GM18502 (cell line): ENCODE measurements at regions not wholly inside any gene's neighbourhood (a gene's known extent, or its start where the extent isn't known, plus 50 kb on each side); places are given as distances from the start of the nearest gene placed in this dataset.
A peak's percentile ranks its signal among the peaks of the same experiment; 100 is the strongest.

ENCODE experiments used
- ATAC-seq: cut with Tn5 transposase; IDR thresholded peaks from one replicate; pipeline ENCODE4 v1.9.1; 2021; ENCODE audit warnings: mild to moderate bottlenecking; ENCODE audit not compliant: unreplicated experiment, poor library complexity

- no peak for ATAC-seq
Observed at GRCh38 chr3:107062787-107063186, 314.5 kb upstream of the CCDC54 start.

DNA sequence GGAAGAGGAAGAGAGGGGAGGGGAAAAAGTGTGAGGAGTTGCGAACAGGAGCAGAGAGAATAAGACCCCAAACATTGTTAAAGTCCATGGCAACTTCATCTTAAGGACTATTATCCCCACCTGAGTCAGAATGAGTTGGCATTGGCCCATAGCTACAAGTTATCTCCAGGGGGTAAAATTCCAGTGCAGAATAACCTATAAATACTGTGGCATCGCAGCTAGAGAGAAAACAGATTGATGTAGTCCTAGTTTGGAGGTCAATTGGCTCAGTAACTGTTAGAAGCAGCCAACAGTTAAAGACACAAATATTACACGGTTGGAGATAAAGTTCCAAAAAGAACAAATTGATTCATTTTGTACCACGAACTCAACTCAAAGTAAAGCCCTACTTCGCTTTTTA, 313.9 kb upstream of the CCDC54 start:
- no peak for ATAC-seq

- peak; percentile 92 for ATAC-seq
Observed at GRCh38 chr3:107064405-107065060, 312.7 kb upstream of the CCDC54 start.

- no peak for ATAC-seq
Observed at GRCh38 chr3:107065094-107065861, 312.0 kb upstream of the CCDC54 start.

DNA sequence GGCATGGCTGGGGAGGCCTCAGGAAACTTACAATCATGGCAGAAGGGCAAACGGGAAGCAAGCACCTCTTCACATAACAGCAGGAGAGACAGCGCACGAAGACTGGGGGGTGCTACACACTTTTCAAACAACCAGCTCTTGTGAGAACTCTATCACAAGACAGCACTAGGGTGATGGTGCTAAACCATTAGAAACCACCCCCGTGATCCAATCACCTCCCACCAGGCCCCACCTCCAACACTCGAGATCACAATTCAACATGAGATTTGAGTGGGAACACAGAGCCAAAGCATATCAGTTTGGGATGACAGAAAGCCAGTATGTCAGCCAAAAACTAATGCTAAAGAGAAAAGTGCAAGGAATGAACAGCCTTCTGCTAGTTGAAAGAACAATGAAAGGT, 309.8 kb upstream of the CCDC54 start:
- ATAC-seq, result no peak

DNA sequence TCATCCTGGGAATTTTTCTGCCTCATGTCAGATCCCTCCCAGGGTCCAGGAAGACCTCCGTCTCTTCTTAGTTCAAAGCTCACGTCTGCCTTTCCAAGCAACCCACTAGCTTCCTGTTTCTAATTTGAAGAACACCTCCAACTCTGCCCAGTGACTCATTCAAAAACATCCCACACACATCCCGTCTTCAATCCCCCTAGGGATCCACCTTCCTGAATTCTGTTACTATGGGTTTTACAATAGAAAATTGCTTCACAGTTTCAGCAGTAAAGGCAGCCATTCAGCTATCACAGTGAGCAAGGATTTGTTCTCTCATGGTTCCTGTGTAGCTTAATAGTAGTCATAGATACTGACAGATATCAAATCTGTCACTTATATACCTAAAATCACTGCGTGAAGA, 308.3 kb upstream of the CCDC54 start:
- ATAC-seq, result no peak

- ATAC-seq, result no peak
Observed at GRCh38 chr3:107076946-107077345, 300.3 kb upstream of the CCDC54 start.

DNA sequence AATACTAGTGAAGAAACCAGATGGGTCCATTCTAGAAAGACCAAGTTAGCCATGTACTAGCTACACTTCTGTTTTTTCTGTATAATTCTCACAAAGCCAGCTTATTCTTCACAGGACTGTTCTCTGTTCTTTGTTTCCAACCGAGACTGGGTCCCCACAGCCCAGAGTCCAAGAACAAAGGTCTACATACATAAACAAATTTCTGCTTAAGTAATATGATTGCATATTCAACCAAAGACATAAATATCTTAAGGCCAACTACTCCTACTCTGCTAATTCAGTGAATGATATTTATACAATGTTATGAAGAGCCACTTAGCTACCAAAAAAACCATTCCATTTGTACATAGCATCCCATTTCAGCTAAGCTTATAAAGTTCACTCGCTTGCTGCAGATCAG, 299.8 kb upstream of the CCDC54 start:
- ATAC-seq, result no peak

GRCh38 chr3:107082527-107082926, 294.7 kb upstream of the CCDC54 start:
- ATAC-seq, result no peak

DNA sequence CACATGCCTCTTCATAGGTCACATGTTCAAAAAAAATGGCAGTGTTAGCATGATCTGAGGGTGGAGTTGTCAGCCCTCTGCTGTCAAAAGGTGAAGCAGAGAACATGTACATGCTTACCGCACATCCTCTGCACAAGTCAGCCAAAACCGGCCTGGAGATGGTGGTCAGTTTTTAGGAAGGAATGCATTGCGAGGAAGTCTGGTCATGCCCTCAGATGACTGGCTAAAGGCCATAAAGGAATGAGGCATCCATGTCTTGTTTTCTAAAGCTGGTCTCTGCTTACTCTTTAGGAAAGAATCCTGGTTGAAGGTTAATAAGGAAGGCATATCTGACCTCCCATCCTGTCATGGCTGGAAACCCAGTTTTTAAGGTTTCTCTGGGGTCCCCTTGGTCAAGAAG, 292.0 kb upstream of the CCDC54 start:
- no peak for ATAC-seq

GRCh38 chr3:107092121-107092520, 285.1 kb upstream of the CCDC54 start:
- no peak for ATAC-seq

DNA sequence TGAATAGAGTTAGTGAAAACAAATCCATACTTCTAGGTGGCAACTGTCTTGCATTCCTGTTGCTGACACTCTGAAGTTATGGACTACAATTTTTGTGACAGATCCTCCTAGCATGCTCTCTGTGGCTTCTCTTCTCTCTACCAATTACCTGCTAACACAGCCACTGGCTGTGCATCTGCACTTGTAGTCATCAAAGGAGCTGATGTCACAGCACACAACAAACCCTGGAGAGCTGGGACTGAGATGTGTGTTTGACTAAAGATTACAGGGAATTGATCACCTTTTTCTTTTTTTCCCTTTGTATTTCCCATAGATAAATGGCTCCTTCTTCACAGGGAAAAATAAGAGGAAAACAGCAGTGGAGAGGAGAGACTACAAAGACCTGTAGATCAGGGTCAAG, 278.4 kb upstream of the CCDC54 start:
- ATAC-seq, result no peak

- ATAC-seq, result no peak
Observed at GRCh38 chr3:107100137-107100536, 277.1 kb upstream of the CCDC54 start.

GRCh38 chr3:107100573-107100972, 276.7 kb upstream of the CCDC54 start:
- ATAC-seq, result no peak

GRCh38 chr3:107103786-107104185, 273.5 kb upstream of the CCDC54 start:
- no peak for ATAC-seq

DNA sequence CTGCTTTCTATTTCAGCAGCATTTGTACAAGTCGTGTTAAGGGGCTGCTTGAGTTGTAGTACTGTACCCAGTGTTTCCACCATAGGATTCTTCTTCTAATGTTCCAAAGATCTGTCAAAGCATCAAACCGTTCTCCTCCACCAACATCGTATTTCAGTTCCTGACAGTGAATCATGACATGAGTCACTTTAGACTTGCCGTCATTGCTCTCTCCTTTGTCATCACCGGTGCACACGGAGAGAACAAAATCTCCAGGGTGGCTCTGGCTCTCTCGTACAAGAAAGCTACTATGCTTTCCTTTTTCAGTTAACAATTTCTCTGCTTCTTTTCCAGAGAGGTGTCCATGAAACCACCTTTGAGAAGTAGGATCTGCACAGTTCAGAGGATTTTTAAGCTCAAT, 270.9 kb upstream of the CCDC54 start:
- ATAC-seq, result no peak

DNA sequence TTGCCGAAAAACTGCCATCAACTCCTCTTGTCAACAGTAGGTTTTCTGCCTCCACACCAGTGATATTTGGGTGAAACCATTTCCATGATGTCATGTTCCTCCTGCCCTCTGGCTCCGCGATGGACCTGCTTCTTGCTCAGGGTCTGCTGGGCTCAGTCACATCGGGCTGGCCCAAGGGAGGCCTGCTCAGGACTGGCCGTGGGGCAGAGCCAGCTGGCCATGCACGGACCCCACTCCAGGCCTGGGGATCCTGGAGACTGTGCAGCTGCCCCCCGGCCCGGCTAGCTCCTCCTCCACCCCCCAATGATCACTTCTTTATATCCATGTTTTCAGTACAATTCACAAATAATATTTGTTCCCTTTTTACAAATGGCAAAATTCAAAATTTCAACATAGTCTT, 270.3 kb upstream of the CCDC54 start:
- ATAC-seq, result no peak

DNA sequence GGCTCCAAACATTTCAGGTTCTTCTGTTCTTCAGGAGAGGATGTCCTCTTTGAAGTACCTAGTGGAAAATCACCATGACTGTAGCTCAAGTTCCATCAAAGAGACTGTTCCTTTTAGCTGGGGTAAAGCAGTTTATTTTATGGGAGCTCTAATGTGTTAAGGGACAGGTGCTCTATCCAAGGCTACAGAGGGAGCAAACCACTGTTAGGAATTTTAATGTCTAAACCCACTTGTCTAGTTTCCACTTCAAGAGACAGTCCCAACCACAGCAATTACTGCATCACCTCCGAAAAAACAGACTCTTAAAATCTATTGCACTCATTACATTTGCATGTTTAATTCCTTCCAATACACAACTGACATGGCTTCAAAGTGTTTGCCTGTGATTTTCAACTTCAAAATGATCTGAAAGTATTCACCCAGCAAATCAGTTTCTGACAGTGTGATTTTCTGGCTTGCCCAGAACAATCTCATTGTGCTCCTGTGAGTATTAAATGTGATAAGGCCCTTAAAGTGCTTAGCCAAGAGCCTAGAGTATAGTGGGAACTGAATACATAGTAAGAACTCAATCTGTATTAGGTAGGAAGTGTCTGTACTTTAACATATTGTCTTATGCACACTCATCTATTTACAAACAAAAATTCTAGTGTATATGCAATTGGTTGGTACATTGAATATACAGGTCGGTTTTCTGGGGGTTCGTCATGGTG, 266.5 kb upstream of the CCDC54 start:
- no peak for ATAC-seq

DNA sequence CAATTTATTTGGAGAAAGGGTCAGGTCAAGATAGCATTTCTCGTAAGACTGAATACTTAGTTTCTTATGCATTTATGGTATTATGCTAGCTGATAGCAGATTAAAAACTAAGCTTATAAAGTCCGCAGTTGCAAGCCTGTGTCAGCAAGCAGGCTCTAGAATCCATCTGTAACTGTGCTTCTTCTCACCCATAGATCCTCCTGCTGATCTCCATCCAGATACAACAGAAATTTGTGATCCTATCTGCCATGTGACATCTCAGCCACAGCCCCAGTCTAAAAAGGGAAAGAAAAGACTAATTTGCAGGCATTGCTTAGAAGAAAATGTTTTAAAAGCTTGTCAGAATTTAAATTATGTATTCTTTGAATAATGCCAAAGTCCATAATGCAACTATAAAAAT, 265.4 kb upstream of the CCDC54 start:
- ATAC-seq, result no peak

- no peak for ATAC-seq
Observed at GRCh38 chr3:107112356-107112755, 264.9 kb upstream of the CCDC54 start.

GRCh38 chr3:107116251-107116650, 261.0 kb upstream of the CCDC54 start:
- no peak for ATAC-seq
